ENCODE measurements at regions not wholly inside any gene's neighbourhood (a gene's known extent, or its start where the extent isn't known, plus 50 kb on each side); places are given as distances from the start of the nearest gene placed in this dataset.

DNA sequence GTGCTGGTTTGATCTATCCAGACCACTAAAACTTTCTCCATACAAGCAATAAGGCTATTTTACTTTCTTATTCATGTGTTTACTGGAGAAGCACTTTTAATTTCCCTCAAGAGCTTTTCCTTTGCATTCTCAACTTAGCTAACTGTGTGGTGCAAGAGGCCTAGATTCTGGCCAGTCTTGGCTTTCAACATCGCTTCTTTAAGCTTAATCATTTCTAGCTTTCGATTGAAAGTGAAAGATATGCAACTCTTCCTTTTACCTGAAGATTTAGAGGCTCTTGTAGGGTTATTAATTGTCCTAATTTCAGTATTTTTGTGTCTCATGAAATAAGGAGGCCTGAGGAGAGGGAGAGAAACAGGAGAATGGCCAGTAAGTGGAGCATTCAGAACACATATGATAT, 234.8 kb upstream of the GADL1 start:
- TF ChIP-seq, protein P1, sequence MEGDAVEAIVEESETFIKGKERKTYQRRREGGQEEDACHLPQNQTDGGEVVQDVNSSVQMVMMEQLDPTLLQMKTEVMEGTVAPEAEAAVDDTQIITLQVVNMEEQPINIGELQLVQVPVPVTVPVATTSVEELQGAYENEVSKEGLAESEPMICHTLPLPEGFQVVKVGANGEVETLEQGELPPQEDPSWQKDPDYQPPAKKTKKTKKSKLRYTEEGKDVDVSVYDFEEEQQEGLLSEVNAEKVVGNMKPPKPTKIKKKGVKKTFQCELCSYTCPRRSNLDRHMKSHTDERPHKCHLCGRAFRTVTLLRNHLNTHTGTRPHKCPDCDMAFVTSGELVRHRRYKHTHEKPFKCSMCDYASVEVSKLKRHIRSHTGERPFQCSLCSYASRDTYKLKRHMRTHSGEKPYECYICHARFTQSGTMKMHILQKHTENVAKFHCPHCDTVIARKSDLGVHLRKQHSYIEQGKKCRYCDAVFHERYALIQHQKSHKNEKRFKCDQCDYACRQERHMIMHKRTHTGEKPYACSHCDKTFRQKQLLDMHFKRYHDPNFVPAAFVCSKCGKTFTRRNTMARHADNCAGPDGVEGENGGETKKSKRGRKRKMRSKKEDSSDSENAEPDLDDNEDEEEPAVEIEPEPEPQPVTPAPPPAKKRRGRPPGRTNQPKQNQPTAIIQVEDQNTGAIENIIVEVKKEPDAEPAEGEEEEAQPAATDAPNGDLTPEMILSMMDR (IDR thresholded peaks at IDR 0.05), result no peak
- no peak for TF ChIP-seq POLR2AphosphoS5 (IDR thresholded peaks at IDR 0.05)

All from prostate gland (tissue), 2 donors.